HEK293 (cell line): ENCODE measurements at regions not wholly inside any gene's neighbourhood (a gene's known extent, or its start where the extent isn't known, plus 50 kb on each side); places are given as distances from the start of the nearest gene placed in this dataset.

Experiments used
- KLF9 ChIP-seq: fragments of 450-650 bp; formaldehyde crosslinking; IDR thresholded peaks from 2 replicates; pipeline ENCODE4 v1.5.1; 2016; ENCODE audit warnings: missing biosample characterization, missing genetic modification characterization, low read depth
- YY2 ChIP-seq: fragments of 450-650 bp; formaldehyde crosslinking; IDR thresholded peaks from 2 replicates; pipeline ENCODE4 v1.5.1; 2016; ENCODE audit warnings: missing biosample characterization, missing genetic modification characterization
- ZNF16 ChIP-seq: fragments of 450-650 bp; formaldehyde crosslinking; IDR thresholded peaks from 2 replicates; pipeline ENCODE4 v1.5.1; 2016; ENCODE audit warnings: low read depth, missing biosample characterization, missing genetic modification characterization
- ZNF341 ChIP-seq: fragments of 450-650 bp; formaldehyde crosslinking; IDR thresholded peaks from 2 replicates; pipeline ENCODE4; 2016; ENCODE audit warnings: low read depth, missing biosample characterization, missing genetic modification characterization
- ZNF558 ChIP-seq: fragments of 450-650 bp; formaldehyde crosslinking; IDR thresholded peaks from 2 replicates; pipeline ENCODE4 v1.5.1; 2016; ENCODE audit warnings: missing biosample characterization, missing genetic modification characterization
- ZNF830 ChIP-seq: fragments of 450-650 bp; IDR thresholded peaks from 2 replicates; pipeline ENCODE4 v1.5.0; 2018; ENCODE audit warnings: missing biosample characterization, missing genetic modification characterization, low read depth, mild to moderate bottlenecking, moderate library complexity
- TF ChIP-seq, protein P1 (sequence below): fragments of 450-650 bp; IDR thresholded peaks from 2 replicates; pipeline ENCODE4 v1.5.1; 2018; ENCODE audit warnings: missing biosample characterization, mild to moderate bottlenecking, missing genetic modification characterization
- TF ChIP-seq, protein P2 (sequence below): fragments of 450-650 bp; formaldehyde crosslinking; IDR thresholded peaks from 2 replicates; pipeline ENCODE4 v1.5.1; 2016; ENCODE audit warnings: missing biosample characterization, missing genetic modification characterization, borderline replicate concordance
- TF ChIP-seq, protein P3 (sequence below): fragments of 450-650 bp; formaldehyde crosslinking; IDR thresholded peaks from 2 replicates; pipeline ENCODE4 v1.5.1; 2016; ENCODE audit warnings: missing biosample characterization, missing genetic modification characterization, low read depth

DNA sequence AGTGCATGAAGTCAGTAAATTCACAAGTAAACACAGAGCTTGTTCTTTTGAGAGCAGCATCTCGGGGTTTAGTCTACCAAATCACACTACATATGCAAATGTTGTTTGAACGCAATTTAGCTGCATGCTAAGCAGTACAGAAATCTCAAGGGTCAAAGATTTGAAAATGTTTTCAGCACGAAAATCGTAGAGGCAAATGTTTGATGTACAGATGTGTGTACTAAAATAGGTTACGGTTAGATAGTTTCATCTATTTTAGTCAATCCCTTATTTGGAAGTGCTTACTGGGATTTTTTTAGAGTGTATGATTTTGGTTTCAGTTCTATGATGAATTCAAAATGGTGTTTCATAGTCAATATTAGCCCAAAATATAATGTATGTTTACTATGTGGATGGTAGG lies 1928.2 kb upstream of the TENM3 start:
- TF ChIP-seq, protein P1, sequence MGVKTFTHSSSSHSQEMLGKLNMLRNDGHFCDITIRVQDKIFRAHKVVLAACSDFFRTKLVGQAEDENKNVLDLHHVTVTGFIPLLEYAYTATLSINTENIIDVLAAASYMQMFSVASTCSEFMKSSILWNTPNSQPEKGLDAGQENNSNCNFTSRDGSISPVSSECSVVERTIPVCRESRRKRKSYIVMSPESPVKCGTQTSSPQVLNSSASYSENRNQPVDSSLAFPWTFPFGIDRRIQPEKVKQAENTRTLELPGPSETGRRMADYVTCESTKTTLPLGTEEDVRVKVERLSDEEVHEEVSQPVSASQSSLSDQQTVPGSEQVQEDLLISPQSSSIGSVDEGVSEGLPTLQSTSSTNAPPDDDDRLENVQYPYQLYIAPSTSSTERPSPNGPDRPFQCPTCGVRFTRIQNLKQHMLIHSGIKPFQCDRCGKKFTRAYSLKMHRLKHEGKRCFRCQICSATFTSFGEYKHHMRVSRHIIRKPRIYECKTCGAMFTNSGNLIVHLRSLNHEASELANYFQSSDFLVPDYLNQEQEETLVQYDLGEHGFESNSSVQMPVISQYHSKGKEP = no peak
- TF ChIP-seq KLF9 (tag by site-specific recombination) = no peak
- TF ChIP-seq ZNF341 (tag by site-specific recombination) = no peak
- no peak for TF ChIP-seq YY2
- no peak for TF ChIP-seq ZNF16 (tag by site-specific recombination)
- no peak for TF ChIP-seq ZNF558
- TF ChIP-seq, protein P2, sequence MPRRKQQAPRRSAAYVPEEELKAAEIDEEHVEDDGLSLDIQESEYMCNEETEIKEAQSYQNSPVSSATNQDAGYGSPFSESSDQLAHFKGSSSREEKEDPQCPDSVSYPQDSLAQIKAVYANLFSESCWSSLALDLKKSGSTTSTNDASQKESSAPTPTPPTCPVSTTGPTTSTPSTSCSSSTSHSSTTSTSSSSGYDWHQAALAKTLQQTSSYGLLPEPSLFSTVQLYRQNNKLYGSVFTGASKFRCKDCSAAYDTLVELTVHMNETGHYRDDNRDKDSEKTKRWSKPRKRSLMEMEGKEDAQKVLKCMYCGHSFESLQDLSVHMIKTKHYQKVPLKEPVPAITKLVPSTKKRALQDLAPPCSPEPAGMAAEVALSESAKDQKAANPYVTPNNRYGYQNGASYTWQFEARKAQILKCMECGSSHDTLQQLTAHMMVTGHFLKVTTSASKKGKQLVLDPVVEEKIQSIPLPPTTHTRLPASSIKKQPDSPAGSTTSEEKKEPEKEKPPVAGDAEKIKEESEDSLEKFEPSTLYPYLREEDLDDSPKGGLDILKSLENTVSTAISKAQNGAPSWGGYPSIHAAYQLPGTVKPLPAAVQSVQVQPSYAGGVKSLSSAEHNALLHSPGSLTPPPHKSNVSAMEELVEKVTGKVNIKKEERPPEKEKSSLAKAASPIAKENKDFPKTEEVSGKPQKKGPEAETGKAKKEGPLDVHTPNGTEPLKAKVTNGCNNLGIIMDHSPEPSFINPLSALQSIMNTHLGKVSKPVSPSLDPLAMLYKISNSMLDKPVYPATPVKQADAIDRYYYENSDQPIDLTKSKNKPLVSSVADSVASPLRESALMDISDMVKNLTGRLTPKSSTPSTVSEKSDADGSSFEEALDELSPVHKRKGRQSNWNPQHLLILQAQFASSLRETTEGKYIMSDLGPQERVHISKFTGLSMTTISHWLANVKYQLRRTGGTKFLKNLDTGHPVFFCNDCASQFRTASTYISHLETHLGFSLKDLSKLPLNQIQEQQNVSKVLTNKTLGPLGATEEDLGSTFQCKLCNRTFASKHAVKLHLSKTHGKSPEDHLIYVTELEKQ (tag by site-specific recombination) = no peak
- TF ChIP-seq, protein P3, sequence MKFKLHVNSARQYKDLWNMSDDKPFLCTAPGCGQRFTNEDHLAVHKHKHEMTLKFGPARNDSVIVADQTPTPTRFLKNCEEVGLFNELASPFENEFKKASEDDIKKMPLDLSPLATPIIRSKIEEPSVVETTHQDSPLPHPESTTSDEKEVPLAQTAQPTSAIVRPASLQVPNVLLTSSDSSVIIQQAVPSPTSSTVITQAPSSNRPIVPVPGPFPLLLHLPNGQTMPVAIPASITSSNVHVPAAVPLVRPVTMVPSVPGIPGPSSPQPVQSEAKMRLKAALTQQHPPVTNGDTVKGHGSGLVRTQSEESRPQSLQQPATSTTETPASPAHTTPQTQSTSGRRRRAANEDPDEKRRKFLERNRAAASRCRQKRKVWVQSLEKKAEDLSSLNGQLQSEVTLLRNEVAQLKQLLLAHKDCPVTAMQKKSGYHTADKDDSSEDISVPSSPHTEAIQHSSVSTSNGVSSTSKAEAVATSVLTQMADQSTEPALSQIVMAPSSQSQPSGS = no peak
- TF ChIP-seq ZNF830 (tag by site-specific recombination) = no peak
